ENCODE measurements at regions not wholly inside any gene's neighbourhood (a gene's known extent, or its start where the extent isn't known, plus 50 kb on each side); places are given as distances from the start of the nearest gene placed in this dataset.

DNA sequence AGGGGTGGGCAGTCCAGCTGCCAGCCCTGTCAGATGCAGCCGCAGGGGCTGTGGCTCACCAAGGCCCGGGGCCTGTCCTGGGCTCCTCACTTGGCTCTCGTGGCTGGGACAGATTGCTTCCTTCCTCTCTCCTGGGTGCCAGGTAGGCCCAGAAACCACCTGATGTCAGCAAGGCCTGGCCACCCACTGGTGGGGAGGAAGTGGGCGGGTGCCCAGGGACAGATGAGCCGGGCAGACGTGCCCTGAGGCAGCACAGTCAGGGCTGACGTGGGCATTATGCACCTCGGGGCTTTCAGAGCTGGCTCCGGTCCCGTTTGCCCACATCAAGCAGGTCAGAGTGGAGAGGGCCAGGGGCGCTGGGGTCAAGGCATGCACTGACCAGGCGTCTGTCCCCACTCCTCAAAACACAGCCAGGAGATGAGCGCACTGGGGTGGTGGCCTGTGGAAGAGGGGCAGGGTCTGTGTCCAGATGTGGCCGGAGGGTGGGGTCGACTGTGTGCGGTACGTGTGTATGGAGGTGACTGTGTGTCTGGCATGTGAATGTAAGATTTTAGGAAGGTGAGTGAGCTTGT is 133.2 kb upstream of the PTPN1 start:
- no peak overlapping the region for H3K4me3 ChIP-seq (ENCODE audit: low read depth, low read length)
- CTCF ChIA-PET = interaction anchor here (0.7 kb wide), 1 partner anchor 191 kb away, joined by 3 read pairs; no protein-coding TSS in a partner anchor
- TF ChIP-seq, protein P1, sequence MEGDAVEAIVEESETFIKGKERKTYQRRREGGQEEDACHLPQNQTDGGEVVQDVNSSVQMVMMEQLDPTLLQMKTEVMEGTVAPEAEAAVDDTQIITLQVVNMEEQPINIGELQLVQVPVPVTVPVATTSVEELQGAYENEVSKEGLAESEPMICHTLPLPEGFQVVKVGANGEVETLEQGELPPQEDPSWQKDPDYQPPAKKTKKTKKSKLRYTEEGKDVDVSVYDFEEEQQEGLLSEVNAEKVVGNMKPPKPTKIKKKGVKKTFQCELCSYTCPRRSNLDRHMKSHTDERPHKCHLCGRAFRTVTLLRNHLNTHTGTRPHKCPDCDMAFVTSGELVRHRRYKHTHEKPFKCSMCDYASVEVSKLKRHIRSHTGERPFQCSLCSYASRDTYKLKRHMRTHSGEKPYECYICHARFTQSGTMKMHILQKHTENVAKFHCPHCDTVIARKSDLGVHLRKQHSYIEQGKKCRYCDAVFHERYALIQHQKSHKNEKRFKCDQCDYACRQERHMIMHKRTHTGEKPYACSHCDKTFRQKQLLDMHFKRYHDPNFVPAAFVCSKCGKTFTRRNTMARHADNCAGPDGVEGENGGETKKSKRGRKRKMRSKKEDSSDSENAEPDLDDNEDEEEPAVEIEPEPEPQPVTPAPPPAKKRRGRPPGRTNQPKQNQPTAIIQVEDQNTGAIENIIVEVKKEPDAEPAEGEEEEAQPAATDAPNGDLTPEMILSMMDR (IDR thresholded peaks at IDR 0.05; ENCODE audit: insufficient read depth, low read length, missing control alignments) = no peak
- no peak for DNase-seq (ENCODE audit: low read depth, low spot score)
- POLR2A ChIA-PET = no interaction called here

DNA sequence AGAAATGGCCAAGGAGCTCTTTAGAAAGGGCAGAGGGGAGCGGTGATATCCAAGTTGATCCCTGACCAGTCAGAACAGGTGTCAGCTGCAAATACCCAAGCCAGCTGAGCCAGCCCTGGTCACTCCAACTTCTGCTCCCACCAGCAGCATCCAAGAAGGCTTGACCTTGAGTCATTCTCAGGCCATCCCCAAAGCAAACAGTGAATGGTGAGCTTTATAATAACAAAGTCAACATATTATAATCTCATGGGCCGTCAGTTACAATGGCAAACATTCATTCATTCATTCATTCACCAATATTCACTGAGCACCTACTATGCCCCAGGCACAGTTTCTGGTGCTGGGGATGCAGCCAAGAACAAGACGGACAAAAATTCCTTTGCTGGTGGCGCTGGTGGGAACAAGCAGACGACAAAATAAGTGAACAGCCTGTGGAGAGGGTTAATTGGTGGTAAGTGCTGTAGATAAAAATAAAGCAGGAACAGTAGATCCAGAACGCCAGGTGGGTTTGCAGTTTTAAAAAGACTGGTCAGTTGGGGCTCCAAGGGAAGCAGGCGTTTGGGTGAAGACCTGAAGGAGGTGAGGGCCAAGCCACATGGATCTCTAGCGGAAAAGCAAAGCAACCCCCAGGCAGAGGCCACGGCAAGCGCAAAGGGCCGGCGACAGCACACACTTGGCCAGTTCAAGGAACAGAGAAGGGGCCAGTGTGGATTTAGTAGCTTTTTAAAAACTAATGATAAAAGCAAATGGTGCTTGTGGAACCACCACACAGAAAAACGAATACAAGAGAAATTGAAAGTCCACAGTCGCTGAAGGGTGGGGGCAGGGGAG is 131.8 kb upstream of the PTPN1 start:
- TF ChIP-seq, protein P1 (IDR thresholded peaks at IDR 0.05; ENCODE audit: insufficient read depth, low read length, missing control alignments) = no peak
- CTCF ChIA-PET = interaction anchor here (1.3 to 1.9 kb wide), 3 partner anchors 10 to 151 kb away, joined by 3 to 5 read pairs (median 5); no protein-coding TSS in a partner anchor
- no peak for DNase-seq (ENCODE audit: low read depth, low spot score)
- H3K4me3 ChIP-seq (ENCODE audit: low read depth, low read length) = no peak overlapping the region
- POLR2A ChIA-PET = interaction anchor here (2.1 kb wide), 1 partner anchor 187 kb away, joined by 11 read pairs; the partner anchor contains the start of gene CEBPB

DNA sequence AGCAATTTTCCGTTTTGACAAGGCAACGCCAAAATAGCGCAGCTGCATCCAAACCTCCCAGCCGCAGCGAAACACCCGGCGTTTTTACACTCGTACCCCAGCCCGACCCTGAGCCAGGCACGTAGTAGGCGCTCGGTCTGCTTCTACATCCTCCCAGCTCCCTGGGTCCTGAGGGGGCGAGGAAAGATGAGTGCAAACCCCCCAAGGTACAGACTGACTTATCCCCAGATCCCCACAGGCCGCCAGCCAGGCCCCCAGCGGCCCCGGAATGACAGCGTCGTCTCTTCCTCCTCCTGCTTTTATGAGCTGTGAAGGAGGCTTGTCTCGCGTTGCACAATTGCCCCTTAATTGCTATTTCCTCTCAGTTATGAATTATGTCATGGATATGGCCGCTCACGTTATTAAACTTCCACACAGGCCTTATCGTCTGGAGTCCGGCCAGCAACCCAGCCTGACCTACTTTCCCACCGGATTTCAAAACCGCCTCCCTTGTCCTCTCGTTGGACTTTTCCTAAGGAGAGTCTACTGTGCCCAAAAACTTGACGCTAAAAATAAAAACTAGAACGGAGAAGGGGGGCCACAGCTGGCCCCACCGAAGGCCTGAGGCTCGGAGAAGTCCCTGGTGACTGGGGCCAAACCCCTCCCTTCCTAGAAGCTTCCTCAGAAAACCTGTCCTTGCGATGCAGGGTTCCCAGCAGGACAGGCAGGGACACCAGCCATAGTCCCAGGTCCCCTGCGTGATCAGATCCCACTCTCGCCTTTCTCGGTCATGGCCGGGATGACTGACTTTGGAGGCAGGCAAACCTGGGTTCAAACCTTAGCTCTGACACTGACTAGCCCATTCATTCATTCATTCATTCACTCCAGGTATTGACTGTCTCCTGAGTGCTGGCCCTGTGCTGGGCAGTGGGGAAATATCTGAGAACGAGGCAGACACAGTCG is 130.9 kb upstream of the PTPN1 start:
- CTCF ChIA-PET = interaction anchor here (1.3 to 1.9 kb wide), 4 partner anchors 11 to 185 kb away, joined by 3 to 7 read pairs (median 5); no protein-coding TSS in a partner anchor
- TF ChIP-seq, protein P1 (IDR thresholded peaks at IDR 0.05; ENCODE audit: insufficient read depth, low read length, missing control alignments) = no peak
- no peak overlapping the region for H3K4me3 ChIP-seq (ENCODE audit: low read depth, low read length)
- DNase-seq (ENCODE audit: low read depth, low spot score) = peak; percentile 52
- POLR2A ChIA-PET = interaction anchor here (1.0 to 2.1 kb wide), 2 partner anchors 185 to 188 kb away, joined by 4 to 11 read pairs; partner anchors contain the start of gene CEBPB

DNA sequence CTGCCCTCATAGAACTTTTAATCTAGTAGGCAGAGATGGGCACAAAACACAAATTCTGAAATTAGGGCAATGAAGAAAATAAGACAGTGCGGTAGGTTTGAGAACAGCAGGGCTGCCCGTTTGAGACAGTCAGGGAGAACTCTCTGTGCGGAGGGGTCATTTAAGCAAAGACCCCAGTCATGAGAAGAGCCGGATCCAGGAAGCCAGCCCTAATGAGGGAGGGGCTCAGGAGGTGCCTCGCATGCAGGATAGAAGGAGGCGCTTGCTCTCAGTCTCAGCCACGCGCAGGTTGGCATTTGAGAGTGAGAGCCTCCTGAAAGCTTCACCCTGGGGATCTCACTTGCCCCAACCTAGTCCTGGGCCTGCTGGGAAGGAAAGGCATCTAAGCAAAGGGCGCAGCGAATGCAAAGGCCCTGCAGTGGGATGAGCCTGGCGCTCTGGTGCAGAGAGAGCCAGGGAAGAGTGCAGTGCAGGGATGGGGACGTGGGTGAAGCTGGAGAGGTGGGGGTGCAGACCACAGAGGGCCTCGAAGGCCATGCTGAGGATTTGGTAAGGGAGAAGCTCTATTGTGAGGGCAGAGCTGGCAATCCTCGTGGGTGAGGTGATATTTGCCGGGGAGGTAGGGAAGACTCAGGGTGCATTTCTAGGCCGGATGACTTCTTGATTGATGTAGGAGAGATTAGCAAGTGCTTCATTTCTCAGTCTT is 130.0 kb upstream of the PTPN1 start:
- POLR2A ChIA-PET = interaction anchor here (1.0 to 2.1 kb wide), 2 partner anchors 186 to 189 kb away, joined by 4 to 11 read pairs; partner anchors contain the start of gene CEBPB
- DNase-seq (ENCODE audit: low read depth, low spot score) = no peak
- CTCF ChIA-PET = interaction anchor here (1.7 to 2.1 kb wide), 3 partner anchors 84 to 186 kb away, joined by 5 to 7 read pairs (median 7); no protein-coding TSS in a partner anchor

DNA sequence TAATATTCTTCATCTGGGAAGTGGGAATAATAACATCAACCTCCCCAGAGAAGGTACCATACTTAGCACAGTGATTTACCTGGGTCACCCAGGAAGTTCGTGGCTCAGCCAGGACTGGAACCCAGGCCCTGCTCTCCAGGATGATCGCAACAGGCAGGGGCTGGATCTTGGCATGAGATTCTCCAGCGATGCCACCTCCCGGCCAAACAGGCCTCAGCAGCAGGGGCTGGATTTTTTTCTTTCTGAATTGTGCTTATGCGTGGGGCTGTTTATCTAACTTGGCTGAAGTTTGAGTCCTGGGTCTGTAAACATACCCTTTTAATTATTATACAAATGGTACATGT is 129.5 kb upstream of the PTPN1 start:
- no peak for DNase-seq (ENCODE audit: low read depth, low spot score)
- no peak overlapping the region for H3K4me3 ChIP-seq (ENCODE audit: low read depth, low read length)
- POLR2A ChIA-PET = no interaction called here
- CTCF ChIA-PET = interaction anchor here (1.5 to 2.1 kb wide), 4 partner anchors 84 to 202 kb away, joined by 4 to 7 read pairs (median 6); no protein-coding TSS in a partner anchor
- TF ChIP-seq, protein P1 (IDR thresholded peaks at IDR 0.05; ENCODE audit: insufficient read depth, low read length, missing control alignments) = peak; percentile 67

More for the DNA sequence above, 130.0 kb upstream of the PTPN1 start:
- no peak overlapping the region for H3K4me3 ChIP-seq (ENCODE audit: low read depth, low read length)
- TF ChIP-seq, protein P1 (IDR thresholded peaks at IDR 0.05; ENCODE audit: insufficient read depth, low read length, missing control alignments) = no peak

Measured in AG04449 (cell line).